H9 (cell line): ENCODE measurements at regions not wholly inside any gene's neighbourhood (a gene's known extent, or its start where the extent isn't known, plus 50 kb on each side); places are given as distances from the start of the nearest gene placed in this dataset.

Experiments used
- DNase-seq: peaks from one replicate; pipeline ENCODE4 v3.0.0-alpha.2; 2017
- H2AFZ ChIP-seq: one replicate; pipeline ENCODE4 v1.6.1; 2013; ENCODE audit warnings: mild to moderate bottlenecking, low read length, control low read depth, moderate library complexity
- H2AK5ac ChIP-seq: 2 replicates; pipeline ENCODE4 v1.6.1; 2013; ENCODE audit warnings: low read length, control low read depth, mixed read lengths; ENCODE audit not compliant: insufficient read length
- H2BK120ac ChIP-seq: one replicate; pipeline ENCODE4 v1.6.1; 2013; ENCODE audit warnings: low read depth, mild to moderate bottlenecking, low read length, control low read depth, inconsistent platforms; ENCODE audit not compliant: poor library complexity, severe bottlenecking
- H2BK12ac ChIP-seq: 2 replicates; pipeline ENCODE4 v1.6.1; 2013; ENCODE audit warnings: low read length, control low read depth, mixed read lengths, low read depth; ENCODE audit not compliant: insufficient read length
- H2BK15ac ChIP-seq: 2 replicates; pipeline ENCODE4 v1.6.1; 2013; ENCODE audit warnings: low read depth, low read length, control low read depth
- H2BK20ac ChIP-seq: one replicate; pipeline ENCODE4 v1.6.1; 2013; ENCODE audit warnings: low read depth, mild to moderate bottlenecking, low read length, control low read depth, inconsistent platforms; ENCODE audit not compliant: poor library complexity, severe bottlenecking
- H2BK5ac ChIP-seq: 2 replicates; pipeline ENCODE4 v1.6.1; 2013; ENCODE audit warnings: low read length, control low read depth, mixed read lengths; ENCODE audit not compliant: insufficient read length
- H3K14ac ChIP-seq: 2 replicates; pipeline ENCODE4 v1.6.1; 2013; ENCODE audit warnings: low read length, control low read depth; ENCODE audit not compliant: insufficient read depth
- H3K18ac ChIP-seq: 2 replicates; pipeline ENCODE4 v1.6.1; 2013; ENCODE audit warnings: low read depth, mild to moderate bottlenecking, mixed read lengths, low read length, control low read depth; ENCODE audit not compliant: insufficient read length
- H3K23ac ChIP-seq: 2 replicates; pipeline ENCODE4 v1.6.1; 2013; ENCODE audit warnings: low read length, control low read depth, mixed read lengths, low read depth; ENCODE audit not compliant: insufficient read length
- H3K23me2 ChIP-seq: 2 replicates; pipeline ENCODE4 v1.6.1; 2013; ENCODE audit warnings: low read depth, mild to moderate bottlenecking, mixed read lengths, low read length, control low read depth; ENCODE audit not compliant: insufficient read length, poor library complexity, severe bottlenecking
- H3K27ac ChIP-seq: 2 replicates; pipeline ENCODE4 v1.5.1; 2013; ENCODE audit warnings: low read length, control low read depth, mixed read lengths, low read depth; ENCODE audit not compliant: insufficient read length
- H3K27me3 ChIP-seq: 2 replicates; pipeline ENCODE4 v1.6.1; 2013; ENCODE audit warnings: low read length, control low read depth, inconsistent platforms; ENCODE audit not compliant: insufficient read depth
- H3K4ac ChIP-seq: 2 replicates; pipeline ENCODE4 v1.6.1; 2013; ENCODE audit warnings: low read depth, mild to moderate bottlenecking, control low read depth, inconsistent platforms, low read length, moderate library complexity
- H3K4me1 ChIP-seq: 2 replicates; pipeline ENCODE4 v1.6.1; 2013; ENCODE audit warnings: low read length, control low read depth, inconsistent platforms; ENCODE audit not compliant: insufficient read depth
- H3K4me2 ChIP-seq: 2 replicates; pipeline ENCODE4 v1.6.1; 2013; ENCODE audit warnings: low read length, control low read depth, mixed read lengths; ENCODE audit not compliant: insufficient read length, insufficient read depth
- H3K56ac ChIP-seq: 2 replicates; pipeline ENCODE4 v1.6.1; 2013; ENCODE audit warnings: low read depth, mild to moderate bottlenecking, mixed read lengths, low read length, control low read depth; ENCODE audit not compliant: insufficient read length
- H3K79me1 ChIP-seq: 2 replicates; pipeline ENCODE4 v1.6.1; 2013; ENCODE audit warnings: low read depth, mild to moderate bottlenecking, moderate library complexity, low read length, control low read depth, inconsistent platforms; ENCODE audit not compliant: insufficient read depth, poor library complexity, severe bottlenecking
- H3K79me2 ChIP-seq: 2 replicates; pipeline ENCODE4 v1.6.1; 2013; ENCODE audit warnings: low read length, control low read depth, inconsistent platforms; ENCODE audit not compliant: insufficient read depth
- H3K9ac ChIP-seq: 2 replicates; pipeline ENCODE4 v1.6.1; 2013; ENCODE audit warnings: low read length, control low read depth, mixed read lengths; ENCODE audit not compliant: insufficient read length; ENCODE audit errors: extremely low read depth
- H3K9me3 ChIP-seq: one replicate; pipeline ENCODE4 v1.6.1; 2013; ENCODE audit warnings: low read depth, low read length, inconsistent platforms; ENCODE audit not compliant: control insufficient read depth
- H3T11ph ChIP-seq: one replicate; pipeline ENCODE4 v1.6.1; 2013; ENCODE audit warnings: mild to moderate bottlenecking, low read length, control low read depth, inconsistent platforms
- H4K20me1 ChIP-seq: one replicate; pipeline ENCODE4 v1.6.1; 2013; ENCODE audit not compliant: control insufficient read depth, insufficient read length, insufficient read depth
- H4K5ac ChIP-seq: 2 replicates; pipeline ENCODE4 v1.6.1; 2013; ENCODE audit warnings: low read depth, mild to moderate bottlenecking, mixed read lengths, low read length, control low read depth; ENCODE audit not compliant: insufficient read length
- H4K8ac ChIP-seq: replicated peaks from 2 replicates; pipeline ENCODE4 v1.6.1; 2013; ENCODE audit warnings: low read length, control low read depth, mixed read lengths, low read depth; ENCODE audit not compliant: insufficient read length
- H4K91ac ChIP-seq: 2 replicates; pipeline ENCODE4 v1.6.1; 2013; ENCODE audit warnings: low read depth, mild to moderate bottlenecking, moderate library complexity, mixed read lengths, low read length, control low read depth; ENCODE audit not compliant: insufficient read length
- H3K27ac Mint-ChIP-seq, 3 experiments: 2 replicates in 2 of 3; 3 replicates in 1 of 3; pipeline ENCODE4 v1.8.0; 2020 to 2021; ENCODE audit warnings: mixed read lengths in 3 of 3, mild to moderate bottlenecking in 1 of 3, moderate library complexity in 1 of 3
- H3K27me3 Mint-ChIP-seq: 2 replicates; pipeline ENCODE4 v1.8.0; 2021; ENCODE audit warnings: low read depth, mild to moderate bottlenecking, moderate library complexity, mixed read lengths
- H3K36me3 Mint-ChIP-seq, 3 experiments: 2 replicates in 2 of 3; 3 replicates in 1 of 3; pipeline ENCODE4 v1.8.0; 2020 to 2021; ENCODE audit warnings: low read depth in 3 of 3, mixed read lengths in 3 of 3; ENCODE audit not compliant: insufficient read depth in 1 of 3
- H3K4me1 Mint-ChIP-seq, 2 experiments: 2 replicates each; pipeline ENCODE4 v1.8.0; 2020; ENCODE audit warnings: mixed read lengths in 2 of 2
- H3K4me3 Mint-ChIP-seq, 2 experiments: 2 replicates in 1 of 2; 3 replicates in 1 of 2; pipeline ENCODE4 v1.8.0; 2020 to 2021; ENCODE audit warnings: mild to moderate bottlenecking in 2 of 2, mixed read lengths in 2 of 2, moderate library complexity in 1 of 2
- H3K9me3 Mint-ChIP-seq, 2 experiments: 2 replicates in 1 of 2; 3 replicates in 1 of 2; pipeline ENCODE4 v1.8.0; 2020; ENCODE audit warnings: mild to moderate bottlenecking in 2 of 2, mixed read lengths in 2 of 2, moderate library complexity in 1 of 2
- WGBS: extraction: QIAGEN DNeasy Blood & Tissue Kit; methylation state at CpG from one replicate; pipeline ENCODE4 v1.1.7; 2013; ENCODE audit warnings: missing lambda C conversion rate, low lambda C conversion rate, mixed read lengths; ENCODE audit not compliant: insufficient read length; ENCODE audit errors: extremely low coverage; 5-methylcytosine and 5-hydroxymethylcytosine counted together
- TF ChIP-seq, protein P1 (sequence below): fragments of 200-600 bp; sonication (generic); conservative IDR thresholded peaks from 3 replicates; pipeline ENCODE4 v1.8.0; 2021; ENCODE audit warnings: antibody characterized with exemption, mild to moderate bottlenecking

DNA sequence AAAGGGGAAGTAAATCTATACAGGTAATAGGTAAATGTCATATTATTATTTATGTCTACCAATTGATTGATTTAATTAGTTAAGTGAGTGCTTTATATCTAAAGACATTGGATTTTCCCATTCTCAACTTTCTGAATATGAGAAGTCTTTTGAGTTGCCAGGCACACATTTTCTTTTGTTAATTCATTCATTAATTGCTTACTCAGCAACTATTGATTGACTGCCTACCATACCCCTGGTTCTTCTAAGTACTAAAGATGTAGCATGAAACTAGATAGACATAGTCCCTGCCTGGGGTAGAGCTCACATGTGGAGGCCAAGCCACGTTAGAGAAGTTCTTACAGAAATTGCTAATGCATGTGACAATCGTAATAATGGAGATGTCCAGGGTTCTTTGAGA, 253.1 kb upstream of the LYZL1 start:
- H3K9me3 Mint-ChIP-seq = peaks cover 6 to 7% of the 10 kb centered on the region in 2 experiments
- Histone ChIP-seq H2AFZ (no peak overlapping the region), H3K27me3 (no peaks in the 10 kb centered on the region)

More for the DNA sequence above, 253.1 kb upstream of the LYZL1 start:
- Histone ChIP-seq H3K14ac (no peak overlapping the region), H3K23ac (no peak overlapping the region), H2BK120ac (no peak overlapping the region), H3K4me1 (no peaks in the 10 kb centered on the region), H3K9me3 (no peaks in the 10 kb centered on the region), H3K79me1 (no peaks in the 10 kb centered on the region), H4K91ac (no peak overlapping the region), H3K27ac (no peak overlapping the region), H3K4ac (no peak overlapping the region), H3T11ph (no peak overlapping the region), H3K23me2 (no peaks in the 10 kb centered on the region), H2BK5ac (no peak overlapping the region), H2AK5ac (no peak overlapping the region), H3K9ac (no peak overlapping the region), H3K18ac (no peak overlapping the region), H2BK15ac (no peak overlapping the region), H4K8ac (no peak overlapping the region), H3K4me2 (no peak overlapping the region), H4K5ac (no peak overlapping the region), H4K20me1 (no peaks in the 10 kb centered on the region), H2BK20ac (no peak overlapping the region), H2BK12ac (no peak overlapping the region), H3K79me2 (no peaks in the 10 kb centered on the region), H3K56ac (no peak overlapping the region)
- no CpG with 5 or more reads among the region's 2 CpGs for WGBS
- Mint-ChIP-seq H3K27me3 (no peaks in the 10 kb centered on the region; the same call in 1 of the 2 replicates), H3K27ac (no peak overlapping the region), H3K4me1 (peaks cover 0 to 5% of the 10 kb centered on the region in 2 experiments; a peak in 3 of 4 replicates), H3K36me3 (peaks cover 0 to 7% (median 3%) of the 10 kb centered on the region in 3 experiments; a peak in 5 of 7 replicates), H3K4me3 (no peak overlapping the region)
- DNase-seq = no peak
- TF ChIP-seq, protein P1, sequence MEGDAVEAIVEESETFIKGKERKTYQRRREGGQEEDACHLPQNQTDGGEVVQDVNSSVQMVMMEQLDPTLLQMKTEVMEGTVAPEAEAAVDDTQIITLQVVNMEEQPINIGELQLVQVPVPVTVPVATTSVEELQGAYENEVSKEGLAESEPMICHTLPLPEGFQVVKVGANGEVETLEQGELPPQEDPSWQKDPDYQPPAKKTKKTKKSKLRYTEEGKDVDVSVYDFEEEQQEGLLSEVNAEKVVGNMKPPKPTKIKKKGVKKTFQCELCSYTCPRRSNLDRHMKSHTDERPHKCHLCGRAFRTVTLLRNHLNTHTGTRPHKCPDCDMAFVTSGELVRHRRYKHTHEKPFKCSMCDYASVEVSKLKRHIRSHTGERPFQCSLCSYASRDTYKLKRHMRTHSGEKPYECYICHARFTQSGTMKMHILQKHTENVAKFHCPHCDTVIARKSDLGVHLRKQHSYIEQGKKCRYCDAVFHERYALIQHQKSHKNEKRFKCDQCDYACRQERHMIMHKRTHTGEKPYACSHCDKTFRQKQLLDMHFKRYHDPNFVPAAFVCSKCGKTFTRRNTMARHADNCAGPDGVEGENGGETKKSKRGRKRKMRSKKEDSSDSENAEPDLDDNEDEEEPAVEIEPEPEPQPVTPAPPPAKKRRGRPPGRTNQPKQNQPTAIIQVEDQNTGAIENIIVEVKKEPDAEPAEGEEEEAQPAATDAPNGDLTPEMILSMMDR = no peak
